ENCODE measurements at regions not wholly inside any gene's neighbourhood (a gene's known extent, or its start where the extent isn't known, plus 50 kb on each side); places are given as distances from the start of the nearest gene placed in this dataset.

GRCh38 chr1:230495891-230496385 is 69.8 kb upstream of the PGBD5 start:
- Mint-ChIP-seq H3K4me1 (peaks cover 4% of the 10 kb centered on the region), H3K9me3 (peaks cover 13% of the 10 kb centered on the region), H3K27ac (peak overlapping the region; percentile 57), H3K4me3 (no peak overlapping the region), H3K36me3 (no peaks in the 10 kb centered on the region), H3K27me3 (ENCODE audit: insufficient read depth, low read depth) (peaks cover 18% of the 10 kb centered on the region)
- H3K36me3 ChIP-seq = no peaks in the 10 kb centered on the region
- peak overlapping the region; percentile 42 for H2AFZ ChIP-seq (replicated peaks)
- H4K20me1 ChIP-seq (ENCODE audit: low read depth) = no peaks in the 10 kb centered on the region
- H3K27me3 ChIP-seq = no peaks in the 10 kb centered on the region
- H3K4me1 ChIP-seq = no peaks in the 10 kb centered on the region
- no peaks in the 10 kb centered on the region for H3K9me3 ChIP-seq (ENCODE audit: low read depth)
- H3F3A ChIP-seq (ENCODE audit: low read depth) = no peaks in the 10 kb centered on the region
- H3K4me2 ChIP-seq = no peak overlapping the region
- H3K79me2 ChIP-seq (ENCODE audit: low read depth) = no peaks in the 10 kb centered on the region
- H3K27ac ChIP-seq = no peak overlapping the region
- DNase-seq (ENCODE audit: low spot score) = no peak
- no peak overlapping the region for H3K9ac ChIP-seq
- TF ChIP-seq EZH2 (IDR thresholded peaks at IDR 0.05) (no peak), CTCF (IDR thresholded peaks at IDR 0.05) (no peak), EZH2phosphoT487 (IDR thresholded peaks at IDR 0.05) (no peak)
- no peak overlapping the region for H3K4me3 ChIP-seq

DNA sequence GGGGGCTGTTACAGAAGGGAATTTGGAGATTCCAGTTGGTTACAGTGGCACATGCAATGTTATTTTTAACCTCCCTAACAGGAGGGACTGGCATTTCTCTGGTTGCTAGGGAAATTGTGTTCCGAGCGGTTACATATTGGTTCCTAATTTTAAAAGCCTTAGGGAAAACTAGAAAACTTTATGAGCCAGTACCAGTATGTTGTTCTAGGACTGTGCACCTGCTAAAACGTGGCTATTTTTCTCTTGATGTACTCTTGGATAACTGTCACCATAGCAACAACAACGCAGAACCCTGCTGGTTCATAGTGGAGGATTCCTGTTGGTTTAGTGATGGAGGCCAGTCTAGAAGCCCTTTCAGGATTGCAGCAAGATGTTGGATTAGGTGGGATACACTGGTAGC is 68.9 kb upstream of the PGBD5 start:
- peaks cover 13% of the 10 kb centered on the region for H3K9me3 Mint-ChIP-seq

DNA sequence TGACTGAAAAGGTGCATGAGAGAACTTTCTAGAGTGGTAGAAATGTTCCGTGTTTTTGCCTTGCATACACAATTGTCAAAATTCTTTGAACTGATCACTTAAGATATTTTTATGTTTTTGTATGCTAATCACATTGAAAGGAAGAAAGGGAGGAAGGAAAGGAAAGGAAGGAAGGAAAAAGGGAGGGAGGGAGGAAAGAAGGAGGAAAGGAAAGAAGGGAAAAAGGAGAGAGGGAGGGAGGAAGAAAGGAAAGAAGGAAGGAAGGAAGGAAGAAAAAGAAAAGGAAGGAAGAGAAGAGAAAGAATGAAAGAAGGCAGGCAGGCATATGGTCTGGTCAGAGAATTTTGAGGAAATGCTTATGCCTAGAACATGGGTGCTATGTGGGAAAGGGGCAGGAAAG is 68.4 kb upstream of the PGBD5 start:
- no peak overlapping the region for H3K4me3 ChIP-seq
- H3F3A ChIP-seq (ENCODE audit: low read depth) = no peaks in the 10 kb centered on the region
- no peak overlapping the region for H3K4me2 ChIP-seq
- Mint-ChIP-seq H3K9me3 (peaks cover 9% of the 10 kb centered on the region), H3K4me1 (peaks cover 4% of the 10 kb centered on the region), H3K36me3 (no peaks in the 10 kb centered on the region), H3K27ac (no peak overlapping the region), H3K4me3 (no peak overlapping the region), H3K27me3 (ENCODE audit: insufficient read depth, low read depth) (peaks cover 15% of the 10 kb centered on the region)
- H4K20me1 ChIP-seq (ENCODE audit: low read depth) = no peaks in the 10 kb centered on the region
- H3K4me1 ChIP-seq = no peaks in the 10 kb centered on the region
- TF ChIP-seq CTCF (IDR thresholded peaks at IDR 0.05) (no peak), EZH2phosphoT487 (IDR thresholded peaks at IDR 0.05) (no peak), EZH2 (IDR thresholded peaks at IDR 0.05) (no peak)
- H3K36me3 ChIP-seq = no peaks in the 10 kb centered on the region
- H3K9ac ChIP-seq = no peak overlapping the region
- H3K27me3 ChIP-seq = no peaks in the 10 kb centered on the region
- no peak overlapping the region for H3K27ac ChIP-seq
- H3K79me2 ChIP-seq (ENCODE audit: low read depth) = no peaks in the 10 kb centered on the region
- no peaks in the 10 kb centered on the region for H3K9me3 ChIP-seq (ENCODE audit: low read depth)
- H2AFZ ChIP-seq (replicated peaks) = no peak overlapping the region
- DNase-seq (ENCODE audit: low spot score) = no peak

More for the DNA sequence above, 68.9 kb upstream of the PGBD5 start:
- no peak overlapping the region for H3K4me3 Mint-ChIP-seq
- no peaks in the 10 kb centered on the region for H3K9me3 ChIP-seq (ENCODE audit: low read depth)
- H3K36me3 Mint-ChIP-seq = no peaks in the 10 kb centered on the region
- H3K36me3 ChIP-seq = no peaks in the 10 kb centered on the region
- H3F3A ChIP-seq (ENCODE audit: low read depth) = no peaks in the 10 kb centered on the region
- peaks cover 18% of the 10 kb centered on the region for H3K27me3 Mint-ChIP-seq (ENCODE audit: insufficient read depth, low read depth)
- no peaks in the 10 kb centered on the region for H3K27me3 ChIP-seq
- no peak overlapping the region for H2AFZ ChIP-seq (replicated peaks)
- H4K20me1 ChIP-seq (ENCODE audit: low read depth) = no peaks in the 10 kb centered on the region
- no peak overlapping the region for H3K9ac ChIP-seq
- H3K27ac ChIP-seq = no peak overlapping the region
- no peak overlapping the region for H3K4me2 ChIP-seq
- H3K4me1 Mint-ChIP-seq = peaks cover 4% of the 10 kb centered on the region
- no peak for TF ChIP-seq EZH2 (IDR thresholded peaks at IDR 0.05)
- no peak for TF ChIP-seq EZH2phosphoT487 (IDR thresholded peaks at IDR 0.05)
- no peak for TF ChIP-seq CTCF (IDR thresholded peaks at IDR 0.05)
- H3K4me1 ChIP-seq = no peaks in the 10 kb centered on the region
- no peak overlapping the region for H3K4me3 ChIP-seq
- no peak for DNase-seq (ENCODE audit: low spot score)
- no peak overlapping the region for H3K27ac Mint-ChIP-seq
- no peaks in the 10 kb centered on the region for H3K79me2 ChIP-seq (ENCODE audit: low read depth)

Data from neural progenitor cell (in vitro differentiated cells).